GM12865 (cell line): ENCODE measurements at regions not wholly inside any gene's neighbourhood (a gene's known extent, or its start where the extent isn't known, plus 50 kb on each side); places are given as distances from the start of the nearest gene placed in this dataset.

Source experiments
- DNase-seq: peaks from one replicate; pipeline ENCODE4 v3.0.0; 2010; ENCODE audit warnings: low read depth
- H3K4me3 ChIP-seq: 2 replicates; pipeline ENCODE4 v1.5.1; 2011; ENCODE audit warnings: mild to moderate bottlenecking, low read depth, low read length, control low read depth
- CTCF ChIP-seq: IDR thresholded peaks from 2 replicates; pipeline ENCODE4 v1.5.1; 2011; ENCODE audit warnings: low read length, control low read depth, low read depth, inconsistent platforms; ENCODE audit not compliant: insufficient read depth; ENCODE audit errors: missing control alignments

GRCh38 chr1:30610917-30611316 is 112.5 kb downstream of the MATN1 start:
- DNase-seq: no peak
- no peak for TF ChIP-seq CTCF
- no peak overlapping the region for H3K4me3 ChIP-seq

DNA sequence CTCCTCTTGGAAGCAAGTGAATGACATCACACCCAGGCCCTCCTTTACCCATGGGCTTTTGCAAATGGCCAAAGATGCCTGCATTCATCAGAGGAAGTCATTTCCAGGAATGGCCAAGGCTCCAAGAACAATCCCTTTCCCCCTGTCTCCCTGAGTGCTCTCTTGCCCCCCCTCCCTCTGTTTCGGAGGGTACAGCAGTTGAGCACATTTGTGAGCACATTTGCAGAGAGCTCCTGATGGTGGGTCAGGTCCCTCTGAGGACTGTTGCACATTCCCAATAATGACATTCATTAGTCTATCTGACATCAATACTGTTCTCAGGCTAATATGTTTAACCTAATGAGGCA is 113.4 kb downstream of the MATN1 start:
- no peak for DNase-seq
- no peak overlapping the region for H3K4me3 ChIP-seq
- TF ChIP-seq CTCF: no peak

- no peak for TF ChIP-seq CTCF
- no peak for DNase-seq
- no peak overlapping the region for H3K4me3 ChIP-seq
These were observed 113.9 kb downstream of the MATN1 start for GRCh38 chr1:30609336-30609998.

DNA sequence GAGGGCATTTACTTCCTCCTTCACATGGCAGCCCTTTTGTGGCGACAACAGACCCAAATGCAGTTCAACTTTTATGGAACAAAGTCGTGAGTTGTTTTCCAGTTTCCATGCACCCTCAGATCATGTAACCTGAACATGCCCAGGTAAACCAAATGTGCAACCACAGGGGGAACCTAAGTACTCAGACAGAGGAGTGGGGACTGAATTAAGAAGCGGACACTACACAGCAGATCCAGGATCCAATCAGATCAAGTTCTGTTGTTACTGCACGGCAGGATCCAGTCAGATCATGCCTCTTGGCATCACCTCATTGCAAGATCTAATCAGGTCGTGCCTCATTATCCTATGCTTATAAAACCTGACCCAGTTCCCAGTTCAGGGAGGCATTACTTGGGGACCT is 115.7 kb downstream of the MATN1 start:
- no peak overlapping the region for H3K4me3 ChIP-seq
- DNase-seq: no peak
- no peak for TF ChIP-seq CTCF

DNA sequence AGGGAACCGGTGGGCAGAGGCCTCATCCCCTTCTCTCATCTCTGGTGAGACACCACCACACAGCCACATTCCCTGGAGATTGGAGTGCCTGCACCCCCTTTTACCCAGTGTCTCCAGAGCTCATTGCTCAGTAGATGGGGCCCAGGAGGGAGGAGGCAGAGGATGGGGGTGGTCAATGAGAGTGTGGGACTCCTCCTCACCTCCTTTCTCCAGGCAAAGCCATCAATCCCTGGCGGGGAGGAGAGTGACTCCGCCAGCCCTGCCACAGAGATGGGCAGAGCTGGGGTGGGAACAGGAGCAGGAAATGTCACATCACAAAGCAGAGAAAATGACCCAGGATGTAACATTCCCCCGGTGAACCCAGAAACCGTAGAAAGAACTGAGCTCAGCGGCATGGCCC is 117.2 kb downstream of the MATN1 start:
- no peak overlapping the region for H3K4me3 ChIP-seq
- DNase-seq: no peak
- TF ChIP-seq CTCF: no peak

- TF ChIP-seq CTCF: no peak
- no peak overlapping the region for H3K4me3 ChIP-seq
- DNase-seq: no peak
These were observed 117.9 kb downstream of the MATN1 start for GRCh38 chr1:30605441-30605920.

DNA sequence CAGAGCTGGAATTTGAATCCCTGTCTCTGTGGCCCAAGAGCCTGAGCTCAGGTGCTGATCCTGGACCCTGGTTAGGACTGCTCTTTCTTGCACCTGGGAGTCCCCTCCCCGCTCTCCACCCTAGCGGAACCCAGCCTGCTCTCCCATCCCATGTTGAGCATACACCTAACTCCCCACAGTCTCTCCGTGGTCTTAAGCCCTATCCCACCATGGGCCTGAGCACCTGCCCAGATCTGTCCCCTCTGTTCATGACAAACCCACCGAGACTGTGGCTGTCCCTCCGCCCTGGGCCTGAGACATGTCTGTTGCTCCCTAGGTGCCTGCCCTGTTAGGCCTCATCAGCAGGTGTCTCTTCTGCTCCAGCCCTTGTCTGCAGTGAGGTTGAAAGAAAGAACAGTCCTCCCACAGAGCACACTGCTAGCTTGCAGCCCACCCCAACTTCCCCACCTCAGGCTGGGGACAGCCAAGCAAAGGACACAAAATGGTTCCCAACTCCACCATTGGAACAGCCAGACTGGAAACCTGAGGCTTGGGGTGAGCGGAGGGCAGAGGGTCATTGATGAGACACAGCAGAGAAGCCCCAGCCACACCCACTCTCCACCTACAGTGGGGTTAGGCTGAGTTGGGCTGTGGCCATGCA is 118.5 kb downstream of the MATN1 start:
- no peak overlapping the region for H3K4me3 ChIP-seq
- no peak for TF ChIP-seq CTCF
- no peak for DNase-seq
